ENCODE measurements at regions not wholly inside any gene's neighbourhood (a gene's known extent, or its start where the extent isn't known, plus 50 kb on each side); places are given as distances from the start of the nearest gene placed in this dataset.

GRCh38 chr4:149247164-149247563, 568.5 kb downstream of the IQCM start:
- Histone ChIP-seq H3K4me1 (ENCODE audit: control insufficient read depth in 1 of 2, insufficient read depth in 2 of 2, low read depth in 1 of 2, low read length in 1 of 2) (no peaks in the 10 kb centered on the region), H3K9me2 (no peaks in the 10 kb centered on the region), H4K20me1 (ENCODE audit: insufficient read depth) (no peaks in the 10 kb centered on the region), H2AFZ (ENCODE audit: low read depth) (no peak overlapping the region), H3K4me3 (ENCODE audit: low read depth in 2 of 2, low read length in 1 of 2) (no peak overlapping the region), H3K36me3 (replicated peaks in 1 of 2; ENCODE audit: control insufficient read depth in 1 of 2, insufficient read depth in 2 of 2, low read length in 1 of 2) (no peaks in the 10 kb centered on the region), H3K9me3 (no peaks in the 10 kb centered on the region), H3K4me2 (no peak overlapping the region), H3K79me2 (ENCODE audit: insufficient read depth) (no peaks in the 10 kb centered on the region), H3K27ac (ENCODE audit: low read depth in 2 of 2, low read length in 1 of 2) (no peak overlapping the region), H3K27me3 (ENCODE audit: insufficient read depth) (no peaks in the 10 kb centered on the region; the same call in 1 of the 2 replicates), H3F3A (replicated peaks; ENCODE audit: insufficient read depth) (no peaks in the 10 kb centered on the region), H3K9ac (no peak overlapping the region)
- WGBS (ENCODE audit: low lambda C conversion rate) = 5% methylated on average over 2 of the region's 2 CpGs
- POLR2A ChIA-PET = no interaction called here
- TF ChIP-seq PBX3 (IDR thresholded peaks at IDR 0.05) = no peak
- no peak for TF ChIP-seq RFX5 (IDR thresholded peaks at IDR 0.05; ENCODE audit: low read length)
- TF ChIP-seq GABPA (IDR thresholded peaks at IDR 0.05; ENCODE audit: low read depth) = no peak
- no peak for TF ChIP-seq CHD2 (IDR thresholded peaks at IDR 0.05; ENCODE audit: low read length, partially characterized antibody)
- TF ChIP-seq, protein P1, sequence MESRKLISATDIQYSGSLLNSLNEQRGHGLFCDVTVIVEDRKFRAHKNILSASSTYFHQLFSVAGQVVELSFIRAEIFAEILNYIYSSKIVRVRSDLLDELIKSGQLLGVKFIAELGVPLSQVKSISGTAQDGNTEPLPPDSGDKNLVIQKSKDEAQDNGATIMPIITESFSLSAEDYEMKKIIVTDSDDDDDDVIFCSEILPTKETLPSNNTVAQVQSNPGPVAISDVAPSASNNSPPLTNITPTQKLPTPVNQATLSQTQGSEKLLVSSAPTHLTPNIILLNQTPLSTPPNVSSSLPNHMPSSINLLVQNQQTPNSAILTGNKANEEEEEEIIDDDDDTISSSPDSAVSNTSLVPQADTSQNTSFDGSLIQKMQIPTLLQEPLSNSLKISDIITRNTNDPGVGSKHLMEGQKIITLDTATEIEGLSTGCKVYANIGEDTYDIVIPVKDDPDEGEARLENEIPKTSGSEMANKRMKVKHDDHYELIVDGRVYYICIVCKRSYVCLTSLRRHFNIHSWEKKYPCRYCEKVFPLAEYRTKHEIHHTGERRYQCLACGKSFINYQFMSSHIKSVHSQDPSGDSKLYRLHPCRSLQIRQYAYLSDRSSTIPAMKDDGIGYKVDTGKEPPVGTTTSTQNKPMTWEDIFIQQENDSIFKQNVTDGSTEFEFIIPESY (IDR thresholded peaks at IDR 0.05; ENCODE audit: borderline replicate concordance, low read depth) = no peak
- no peak for TF ChIP-seq GATA2 (CRISPR knock-in tag; IDR thresholded peaks at IDR 0.05)
- no peak for TF ChIP-seq SIN3A (IDR thresholded peaks at IDR 0.05; ENCODE audit: borderline replicate concordance, low read depth, low read length)
- no peak for TF ChIP-seq MXI1 (IDR thresholded peaks at IDR 0.05; ENCODE audit: low read depth, low read length)
- TF ChIP-seq EZH2phosphoT487 (IDR thresholded peaks at IDR 0.05; ENCODE audit: borderline replicate concordance, low read depth) = no peak
- no peak for TF ChIP-seq FOXM1 (IDR thresholded peaks at IDR 0.05; ENCODE audit: low read depth)
- TF ChIP-seq RCOR1 (IDR thresholded peaks at IDR 0.05; ENCODE audit: low read length) = no peak
- TF ChIP-seq USF1 (IDR thresholded peaks at IDR 0.05; ENCODE audit: borderline replicate concordance, low read depth) = no peak
- TF ChIP-seq TAF1 (IDR thresholded peaks at IDR 0.05; ENCODE audit: borderline replicate concordance, low read depth, low read length) = no peak
- TF ChIP-seq JUND (IDR thresholded peaks at IDR 0.05) = no peak
- TF ChIP-seq RXRA (IDR thresholded peaks at IDR 0.05; ENCODE audit: borderline replicate concordance, low read depth) = no peak
- CTCF ChIA-PET = no interaction called here
- no peak for DNase-seq

GRCh38 chr4:149245333-149245732, 570.3 kb downstream of the IQCM start:
- Histone ChIP-seq H3K4me3 (ENCODE audit: low read depth in 2 of 2, low read length in 1 of 2) (no peak overlapping the region), H3K9me2 (no peaks in the 10 kb centered on the region), H3K27me3 (ENCODE audit: insufficient read depth) (no peaks in the 10 kb centered on the region; the same call in 1 of the 2 replicates), H3K4me1 (ENCODE audit: control insufficient read depth in 1 of 2, insufficient read depth in 2 of 2, low read depth in 1 of 2, low read length in 1 of 2) (no peaks in the 10 kb centered on the region), H3K9me3 (no peaks in the 10 kb centered on the region), H2AFZ (ENCODE audit: low read depth) (no peak overlapping the region), H3K9ac (no peak overlapping the region), H4K20me1 (ENCODE audit: insufficient read depth) (no peaks in the 10 kb centered on the region), H3F3A (replicated peaks; ENCODE audit: insufficient read depth) (no peaks in the 10 kb centered on the region), H3K27ac (ENCODE audit: low read depth in 2 of 2, low read length in 1 of 2) (no peak overlapping the region), H3K79me2 (ENCODE audit: insufficient read depth) (no peaks in the 10 kb centered on the region), H3K36me3 (replicated peaks in 1 of 2; ENCODE audit: control insufficient read depth in 1 of 2, insufficient read depth in 2 of 2, low read length in 1 of 2) (no peaks in the 10 kb centered on the region), H3K4me2 (no peak overlapping the region)
- ChIA-PET CTCF (no interaction called here), POLR2A (no interaction called here)
- DNase-seq = no peak
- 3% methylated on average over 1 of the region's 1 CpG for WGBS (ENCODE audit: low lambda C conversion rate)
- TF ChIP-seq RFX5 (IDR thresholded peaks at IDR 0.05; ENCODE audit: low read length) (no peak), RXRA (IDR thresholded peaks at IDR 0.05; ENCODE audit: borderline replicate concordance, low read depth) (no peak), GABPA (IDR thresholded peaks at IDR 0.05; ENCODE audit: low read depth) (no peak)

All from SK-N-SH (cell line).